Fibroblast of skin of left quadriceps (primary cell): ENCODE measurements at regions not wholly inside any gene's neighbourhood (a gene's known extent, or its start where the extent isn't known, plus 50 kb on each side); places are given as distances from the start of the nearest gene placed in this dataset.
"Not testable (repeated sequence)": the region's sequence is repeated elsewhere in the genome, so short reads cannot be mapped to it uniquely, and the experiment has no call there.

ENCODE experiments used
- DNase-seq, 2 experiments: peaks; one replicate each; pipeline ENCODE4 v3.0.0-alpha.2; 2013; ENCODE audit warnings: low read depth in 2 of 2

GRCh38 chr11:3583476-3583875, 58.3 kb downstream of the ART5 start:
- peak; percentile 12 to 22 for DNase-seq

GRCh38 chr11:3581389-3581725, 60.4 kb downstream of the ART5 start:
- DNase-seq, result not testable (repeated sequence)

GRCh38 chr11:3580487-3581388, 61.1 kb downstream of the ART5 start:
- not testable (repeated sequence) for DNase-seq

GRCh38 chr11:3579600-3580459, 62.0 kb downstream of the ART5 start:
- DNase-seq, result not testable (repeated sequence)

- DNase-seq, result not testable (repeated sequence)
These were observed 65.7 kb downstream of the ART5 start for GRCh38 chr11:3576066-3576604.

- not testable (repeated sequence) for DNase-seq
These were observed 68.7 kb downstream of the ART5 start for GRCh38 chr11:3572976-3573647.

- not testable (repeated sequence) for DNase-seq
These were observed 70.0 kb downstream of the ART5 start for GRCh38 chr11:3571752-3572151.

- not testable (repeated sequence) for DNase-seq
These were observed 76.0 kb downstream of the ART5 start for GRCh38 chr11:3565838-3566237.

- DNase-seq, result not testable (repeated sequence)
These were observed 77.4 kb downstream of the ART5 start for GRCh38 chr11:3564383-3564782.

GRCh38 chr11:3554621-3555020, 87.2 kb downstream of the ART5 start:
- DNase-seq, result not testable (repeated sequence)

- DNase-seq, result not testable (repeated sequence)
These were observed 96.8 kb downstream of the ART5 start for GRCh38 chr11:3544990-3545389.

- not testable (repeated sequence) for DNase-seq
These were observed 103.6 kb downstream of the ART5 start for GRCh38 chr11:3538220-3538619.

- DNase-seq, result not testable (repeated sequence)
These were observed 104.5 kb downstream of the ART5 start for GRCh38 chr11:3537254-3537653.

GRCh38 chr11:3532958-3533357, 108.8 kb downstream of the ART5 start:
- DNase-seq, result not testable (repeated sequence)

- not testable (repeated sequence) for DNase-seq
These were observed 110.5 kb downstream of the ART5 start for GRCh38 chr11:3531280-3531679.

GRCh38 chr11:3523567-3523966, 118.2 kb downstream of the ART5 start:
- not testable (repeated sequence) for DNase-seq

- DNase-seq, result not testable (repeated sequence)
These were observed 120.9 kb downstream of the ART5 start for GRCh38 chr11:3520905-3521304.

GRCh38 chr11:3519841-3520240, 122.0 kb downstream of the ART5 start:
- not testable (repeated sequence) for DNase-seq

GRCh38 chr11:3516934-3517567, 124.7 kb downstream of the ART5 start:
- DNase-seq, result not testable (repeated sequence)

- not testable (repeated sequence) for DNase-seq
These were observed 125.4 kb downstream of the ART5 start for GRCh38 chr11:3516345-3516933.
